Testis (tissue), 2 donors: ENCODE measurements at regions not wholly inside any gene's neighbourhood (a gene's known extent, or its start where the extent isn't known, plus 50 kb on each side); places are given as distances from the start of the nearest gene placed in this dataset.
A peak's percentile ranks its signal among the peaks of the same experiment; 100 is the strongest.

Source experiments
- DNase-seq: peaks from one replicate; pipeline ENCODE4 v3.0.0-alpha.2; 2019
- H3K27ac ChIP-seq, 2 donors: fragments of 200-600 bp; sonication (generic); one replicate each; pipeline ENCODE4 v1.5.1; 2019
- H3K27me3 ChIP-seq: fragments of 200-600 bp; sonication (generic); one replicate; pipeline ENCODE4 v1.5.1; 2019
- H3K36me3 ChIP-seq: fragments of 200-600 bp; sonication (generic); one replicate; pipeline ENCODE4 v1.5.1; 2017; ENCODE audit warnings: low read depth; ENCODE audit errors: missing control alignments
- H3K4me1 ChIP-seq: fragments of 200-600 bp; sonication (generic); one replicate; pipeline ENCODE4 v1.5.1; 2019
- H3K4me3 ChIP-seq, 2 donors: fragments of 200-600 bp; sonication (generic); one replicate each; pipeline ENCODE4 v1.5.1; 2017 to 2019
- H3K9me3 ChIP-seq: fragments of 200-600 bp; sonication (generic); one replicate; pipeline ENCODE4 v1.5.1; 2017
- CTCF ChIP-seq, 3 experiments: fragments of 450-650 bp in 2 of 3; fragments of 200-600 bp in 1 of 3; sonication (generic) in 1 of 3; IDR thresholded peaks; one replicate each; pipeline ENCODE4 v1.5.1; 2016 to 2019; ENCODE audit warnings: antibody characterized with exemption in 3 of 3, mild to moderate bottlenecking in 2 of 3, moderate library complexity in 1 of 3
- POLR2A ChIP-seq: fragments of 450-650 bp; IDR thresholded peaks from one replicate; pipeline ENCODE4 v1.6.1; 2017; ENCODE audit warnings: antibody characterized with exemption, mild to moderate bottlenecking, moderate library complexity
- WGBS, 2 donors: methylation state at CpG; one replicate each; pipeline ENCODE4 v1.1.5; 2018; 5-methylcytosine and 5-hydroxymethylcytosine counted together
- intact Hi-C: fragments of 100-400 bp; cut with DNase I; formaldehyde crosslinking; loops from one replicate; pipeline ENCODE4 v1.15.1; 2023; ENCODE audit warnings: low total_unique reads

- Histone ChIP-seq H3K4me3 (no peak overlapping the region), H3K27me3 (no peaks in the 10 kb centered on the region), H3K9me3 (no peaks in the 10 kb centered on the region), H3K27ac (no peak overlapping the region), H3K36me3 (no peaks in the 10 kb centered on the region), H3K4me1 (no peaks in the 10 kb centered on the region)
- WGBS, 2 donors, result 86 to 95% methylated on average over 2 of the region's 2 CpGs
- DNase-seq, result no peak
- TF ChIP-seq CTCF (IDR thresholded peaks at IDR 0.05) (no peak), POLR2A (no peak)
- intact Hi-C loops, result no loop called here
These were observed 229.9 kb upstream of the BOD1L1 start for GRCh38 chr4:13857397-13857796.

GRCh38 chr4:13857800-13858199 lies 230.3 kb upstream of the BOD1L1 start:
- H3K4me3 ChIP-seq, result no peak overlapping the region
- H3K4me1 ChIP-seq, result no peaks in the 10 kb centered on the region
- H3K27me3 ChIP-seq, result no peaks in the 10 kb centered on the region
- H3K36me3 ChIP-seq, result no peaks in the 10 kb centered on the region
- TF ChIP-seq POLR2A, result no peak
- no peak for TF ChIP-seq CTCF (IDR thresholded peaks at IDR 0.05)
- no peak for DNase-seq
- no peak overlapping the region for H3K27ac ChIP-seq
- intact Hi-C loops, result no loop called here
- H3K9me3 ChIP-seq, result no peaks in the 10 kb centered on the region

GRCh38 chr4:13859423-13859822 lies 231.9 kb upstream of the BOD1L1 start:
- Histone ChIP-seq H3K4me3 (no peak overlapping the region), H3K27me3 (no peaks in the 10 kb centered on the region), H3K36me3 (no peaks in the 10 kb centered on the region), H3K27ac (no peak overlapping the region), H3K4me1 (no peaks in the 10 kb centered on the region), H3K9me3 (no peaks in the 10 kb centered on the region)
- TF ChIP-seq CTCF (IDR thresholded peaks at IDR 0.05) (no peak), POLR2A (no peak)
- 93 to 96% methylated on average over 3 of the region's 3 CpGs for WGBS, 2 donors
- no peak for DNase-seq
- intact Hi-C loops, result no loop called here

GRCh38 chr4:13860126-13860525 lies 232.6 kb upstream of the BOD1L1 start:
- 86% methylated on average over 1 of the region's 1 CpG for WGBS, 2 donors

More at GRCh38 chr4:13860126-13860525, 232.6 kb upstream of the BOD1L1 start:
- Histone ChIP-seq H3K27me3 (no peaks in the 10 kb centered on the region), H3K4me3 (no peak overlapping the region), H3K36me3 (no peaks in the 10 kb centered on the region), H3K9me3 (no peaks in the 10 kb centered on the region), H3K27ac (no peak overlapping the region), H3K4me1 (no peaks in the 10 kb centered on the region)
- DNase-seq, result peak; percentile 27
- intact Hi-C loops, result no loop called here
- TF ChIP-seq POLR2A, result no peak
- TF ChIP-seq CTCF (IDR thresholded peaks at IDR 0.05), result no peak
